LNCAP (cell line): ENCODE measurements at regions not wholly inside any gene's neighbourhood (a gene's known extent, or its start where the extent isn't known, plus 50 kb on each side); places are given as distances from the start of the nearest gene placed in this dataset.

Source experiments
- TF ChIP-seq, protein P1 (sequence below): fragments of 450-650 bp; IDR thresholded peaks from 2 replicates; pipeline ENCODE4 v1.5.1; 2017; ENCODE audit warnings: mild to moderate bottlenecking

DNA sequence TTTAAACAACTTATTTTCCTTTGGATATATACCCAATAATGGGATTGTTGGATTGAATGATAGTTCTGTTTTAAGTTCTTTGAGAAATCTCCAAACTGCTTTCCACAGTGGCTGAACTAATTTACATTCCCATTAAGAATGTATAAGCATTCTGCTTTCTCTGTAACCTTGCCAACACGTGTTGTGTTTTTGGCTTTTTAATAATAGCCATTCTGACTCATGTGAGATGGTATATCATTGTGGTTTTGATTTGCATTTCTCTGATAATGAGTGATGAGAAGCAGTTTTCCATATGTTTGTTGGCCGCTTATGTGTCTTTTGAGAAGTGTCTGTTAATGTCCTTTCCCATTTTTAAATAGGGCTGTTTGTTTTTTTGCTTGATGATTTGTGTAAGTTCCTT, 155.6 kb upstream of the PITX2 start:
- TF ChIP-seq, protein P1, sequence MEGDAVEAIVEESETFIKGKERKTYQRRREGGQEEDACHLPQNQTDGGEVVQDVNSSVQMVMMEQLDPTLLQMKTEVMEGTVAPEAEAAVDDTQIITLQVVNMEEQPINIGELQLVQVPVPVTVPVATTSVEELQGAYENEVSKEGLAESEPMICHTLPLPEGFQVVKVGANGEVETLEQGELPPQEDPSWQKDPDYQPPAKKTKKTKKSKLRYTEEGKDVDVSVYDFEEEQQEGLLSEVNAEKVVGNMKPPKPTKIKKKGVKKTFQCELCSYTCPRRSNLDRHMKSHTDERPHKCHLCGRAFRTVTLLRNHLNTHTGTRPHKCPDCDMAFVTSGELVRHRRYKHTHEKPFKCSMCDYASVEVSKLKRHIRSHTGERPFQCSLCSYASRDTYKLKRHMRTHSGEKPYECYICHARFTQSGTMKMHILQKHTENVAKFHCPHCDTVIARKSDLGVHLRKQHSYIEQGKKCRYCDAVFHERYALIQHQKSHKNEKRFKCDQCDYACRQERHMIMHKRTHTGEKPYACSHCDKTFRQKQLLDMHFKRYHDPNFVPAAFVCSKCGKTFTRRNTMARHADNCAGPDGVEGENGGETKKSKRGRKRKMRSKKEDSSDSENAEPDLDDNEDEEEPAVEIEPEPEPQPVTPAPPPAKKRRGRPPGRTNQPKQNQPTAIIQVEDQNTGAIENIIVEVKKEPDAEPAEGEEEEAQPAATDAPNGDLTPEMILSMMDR, result no peak

GRCh38 chr4:110780538-110780937, 157.7 kb upstream of the PITX2 start:
- TF ChIP-seq, protein P1, result no peak

DNA sequence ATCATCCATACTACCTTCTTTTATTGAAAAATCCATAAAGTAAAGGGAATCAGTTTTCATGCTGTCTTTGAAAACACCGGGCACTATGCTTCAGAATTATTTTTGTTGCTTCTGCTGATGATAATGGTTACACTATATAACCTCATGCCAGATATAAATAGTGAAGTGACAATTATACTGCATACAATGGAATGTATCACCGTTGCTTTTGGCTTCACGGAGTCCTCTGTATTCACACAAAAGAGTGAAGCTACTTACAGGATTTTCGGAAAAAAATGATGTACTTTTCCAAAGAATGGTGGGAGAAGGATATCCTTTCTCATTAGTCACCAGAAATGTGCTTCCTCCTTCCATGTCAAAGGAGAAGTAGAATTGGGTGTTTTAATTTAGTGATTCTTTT, 159.1 kb upstream of the PITX2 start:
- TF ChIP-seq, protein P1, result no peak

- TF ChIP-seq, protein P1, result no peak
These were observed 164.2 kb upstream of the PITX2 start for GRCh38 chr4:110787109-110787508.

GRCh38 chr4:110787707-110788106, 164.8 kb upstream of the PITX2 start:
- TF ChIP-seq, protein P1, result no peak

- TF ChIP-seq, protein P1, result no peak
These were observed 165.4 kb upstream of the PITX2 start for GRCh38 chr4:110788302-110788701.

- TF ChIP-seq, protein P1, result no peak
These were observed 169.2 kb upstream of the PITX2 start for GRCh38 chr4:110792036-110792435.

GRCh38 chr4:110793381-110793801, 170.5 kb upstream of the PITX2 start:
- TF ChIP-seq, protein P1, result no peak
